Superior temporal gyrus (tissue), 1 donor: ENCODE measurements at regions not wholly inside any gene's neighbourhood (a gene's known extent, or its start where the extent isn't known, plus 50 kb on each side); places are given as distances from the start of the nearest gene placed in this dataset.
A peak's percentile ranks its signal among the peaks of the same experiment; 100 is the strongest.
"Not testable (repeated sequence)": the region's sequence is repeated elsewhere in the genome, so short reads cannot be mapped to it uniquely, and the experiment has no call there.

Experiments
- DNase-seq: peaks from one replicate; pipeline ENCODE4 v3.0.0-alpha.2; 2016; ENCODE audit errors: extremely low spot score

DNA sequence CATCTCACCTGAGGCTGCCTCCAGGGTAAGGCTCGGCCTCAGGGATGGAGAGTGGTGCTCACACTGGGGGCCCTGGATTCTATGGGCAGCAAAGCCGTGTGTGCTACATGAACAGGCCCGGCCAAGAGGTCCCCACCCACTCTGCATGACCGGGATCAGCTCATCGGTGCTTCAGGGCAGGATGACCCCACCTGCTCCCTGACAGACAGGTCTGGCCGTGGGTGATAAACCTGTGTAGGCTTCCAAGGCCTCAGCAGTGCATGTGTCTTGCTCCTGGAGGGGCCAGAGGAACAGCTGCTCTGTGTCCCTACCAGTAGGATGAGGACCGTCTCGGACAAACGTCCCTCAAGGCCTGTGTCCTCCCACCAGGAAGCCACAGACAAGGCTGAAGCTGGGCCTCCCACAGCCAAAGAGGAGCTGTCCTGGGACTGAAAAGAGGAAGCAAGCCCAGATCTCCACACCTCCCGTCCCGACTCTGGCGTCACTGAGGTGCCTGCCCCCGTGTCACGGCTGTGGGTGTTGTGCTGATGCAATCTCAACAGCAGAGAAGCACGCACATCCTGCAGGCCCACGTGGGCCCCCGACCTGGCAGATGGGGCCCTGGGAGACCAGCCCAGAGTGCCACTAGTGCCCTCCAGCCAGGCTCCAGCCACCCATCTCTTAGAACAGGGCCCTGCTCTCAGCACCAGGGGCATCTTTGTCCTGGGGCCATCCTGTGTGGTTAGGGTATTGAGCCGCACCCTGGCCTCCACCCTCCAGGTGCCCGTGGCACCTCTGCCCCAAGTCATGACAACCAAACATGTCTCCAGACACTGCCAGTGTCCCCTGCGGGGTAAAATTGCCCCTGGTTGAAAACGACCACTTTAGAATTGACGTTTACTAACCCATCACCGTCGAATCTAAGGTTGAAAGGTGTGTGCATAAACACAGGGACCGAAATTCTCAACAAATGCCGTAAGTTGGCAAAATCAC, 5455.9 kb upstream of the TPTE start:
- peak; percentile 2 for DNase-seq

DNA sequence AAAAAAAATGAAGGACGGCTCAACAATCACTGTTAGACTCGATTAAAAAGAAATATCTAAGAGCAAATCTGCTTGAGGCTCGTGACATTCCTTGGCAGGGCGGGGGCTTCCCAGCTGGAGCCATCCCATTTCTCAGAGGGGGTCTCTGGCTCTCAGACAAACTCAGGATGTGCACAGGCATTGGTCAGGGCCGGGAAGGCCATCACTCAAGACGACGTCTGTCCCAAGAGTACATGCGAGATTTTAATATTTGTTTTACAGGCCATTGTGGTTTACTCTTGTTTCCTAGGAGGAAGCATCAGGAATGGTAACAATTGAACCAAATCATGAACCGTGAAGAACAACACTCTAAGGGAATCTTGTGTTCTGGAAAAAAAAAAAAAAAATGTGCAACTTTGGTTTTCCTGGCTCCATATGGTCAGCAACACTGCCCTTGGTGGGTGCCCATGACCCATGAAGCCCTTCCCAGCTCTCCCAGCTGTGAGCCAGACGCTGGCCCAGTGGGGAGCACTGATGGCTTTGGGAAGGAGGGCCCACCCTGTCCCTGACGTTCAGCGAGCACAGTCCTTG, 5454.6 kb upstream of the TPTE start:
- DNase-seq: not testable (repeated sequence)

DNA sequence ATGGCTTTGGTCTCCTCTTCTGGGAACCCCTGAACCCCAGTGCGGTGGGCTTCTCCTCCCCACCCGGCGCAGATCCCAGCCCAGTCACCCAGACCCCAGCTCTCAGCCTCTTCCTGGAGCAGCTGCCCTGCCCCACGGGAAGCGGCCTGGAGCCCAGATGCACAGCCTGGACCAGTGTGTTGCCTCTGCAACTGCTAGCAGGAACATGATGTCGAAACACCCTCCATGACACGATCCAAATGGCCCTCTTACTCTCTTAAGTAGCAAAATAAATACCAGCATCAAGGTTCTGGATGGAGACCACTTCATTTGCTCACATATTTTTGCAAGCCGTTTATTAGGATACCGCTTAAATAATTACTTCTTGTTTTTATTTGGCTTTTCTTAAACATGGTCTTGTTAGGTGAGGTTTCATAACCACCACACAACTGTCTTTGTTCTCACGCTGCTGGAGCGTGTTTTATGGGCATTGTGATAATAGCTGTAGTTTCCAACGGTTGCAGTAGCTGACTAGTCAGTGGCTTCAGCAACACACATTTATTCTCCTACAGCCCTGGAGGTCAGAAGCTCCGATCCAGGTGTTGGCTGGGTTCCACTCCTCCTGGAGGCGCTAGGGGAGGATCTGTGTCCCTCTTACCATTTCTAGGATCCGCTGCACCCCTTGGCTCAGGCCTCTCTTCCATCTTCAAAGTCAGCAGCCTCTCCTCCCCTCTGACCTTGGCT, 5453.9 kb upstream of the TPTE start:
- DNase-seq: not testable (repeated sequence)

DNA sequence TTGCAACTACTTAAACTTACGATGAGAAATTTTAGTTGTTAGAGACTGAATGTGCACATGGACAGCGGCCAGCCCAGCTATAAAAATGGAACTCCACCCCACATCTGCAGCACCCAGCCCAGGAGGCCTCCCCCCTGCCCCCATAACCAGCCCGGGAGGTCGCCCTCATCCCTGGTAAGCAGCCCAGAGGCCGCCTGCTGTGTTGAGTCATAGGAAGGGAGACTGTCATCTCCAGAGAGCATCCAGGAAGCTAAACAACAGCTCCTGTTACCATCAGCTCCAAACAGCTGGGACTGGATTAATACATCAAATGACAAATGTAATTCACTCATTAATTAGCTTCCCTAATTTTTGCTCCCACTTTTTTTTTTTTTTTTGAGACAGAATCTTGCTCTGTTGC, 5452.7 kb upstream of the TPTE start:
- DNase-seq: not testable (repeated sequence)

DNA sequence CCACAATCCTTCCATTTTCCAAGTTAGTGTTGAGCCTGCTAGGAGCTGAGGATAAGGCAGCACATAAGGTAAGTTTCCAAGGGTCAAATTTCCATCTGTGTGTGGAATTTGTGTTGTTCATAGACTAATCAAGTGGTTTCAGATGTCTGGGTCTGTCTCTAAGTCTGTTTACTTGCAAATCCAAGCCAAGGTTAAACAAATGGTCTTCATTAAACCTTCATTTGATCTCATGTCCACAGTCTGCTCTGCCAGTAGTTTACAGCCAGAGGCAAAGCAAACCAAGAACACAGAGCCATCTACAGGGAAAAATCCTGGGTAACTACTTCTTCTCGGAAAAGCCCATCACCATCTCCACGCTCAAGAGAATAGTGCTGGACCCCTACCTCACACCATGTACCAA, 5450.2 kb upstream of the TPTE start:
- not testable (repeated sequence) for DNase-seq

DNA sequence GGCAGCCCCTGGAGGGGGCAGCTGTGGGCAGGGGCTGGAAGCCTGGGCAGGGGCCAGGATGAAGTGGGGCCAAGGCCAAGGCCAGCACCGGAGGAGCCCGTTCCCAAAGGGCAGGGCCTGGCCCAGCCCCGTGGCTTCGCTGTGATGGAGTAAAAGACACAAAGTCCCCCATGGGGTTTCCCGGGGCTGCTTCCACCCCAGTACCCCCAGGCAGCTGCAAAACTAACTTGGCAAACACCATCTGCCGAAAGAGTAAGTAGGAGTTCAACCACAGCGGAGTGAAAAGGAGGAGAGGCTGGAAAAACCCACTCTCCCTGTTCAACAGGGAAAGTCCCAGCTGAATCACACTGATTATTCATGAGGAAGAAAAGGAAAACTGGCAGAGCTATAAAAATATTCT, 5444.5 kb upstream of the TPTE start:
- DNase-seq: not testable (repeated sequence)

DNA sequence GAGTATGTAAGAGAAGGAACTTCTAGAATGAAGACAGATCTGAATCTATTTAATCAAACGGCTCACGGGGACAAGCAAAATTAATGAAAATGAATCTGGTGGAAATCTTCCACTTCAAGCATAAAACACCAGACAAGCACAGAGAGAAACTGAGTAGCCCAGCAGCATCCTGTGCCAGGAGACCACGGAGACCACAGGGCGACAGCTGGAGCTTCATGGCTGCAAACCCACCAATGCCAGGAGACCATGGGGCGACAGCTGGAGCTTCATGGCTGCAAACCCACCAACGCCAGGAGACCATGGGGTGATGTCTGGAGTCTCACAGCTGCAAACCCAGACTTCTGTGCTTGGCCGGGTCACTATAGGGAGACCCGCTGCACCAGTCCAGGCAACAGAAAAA, 5442.0 kb upstream of the TPTE start:
- DNase-seq: not testable (repeated sequence)

DNA sequence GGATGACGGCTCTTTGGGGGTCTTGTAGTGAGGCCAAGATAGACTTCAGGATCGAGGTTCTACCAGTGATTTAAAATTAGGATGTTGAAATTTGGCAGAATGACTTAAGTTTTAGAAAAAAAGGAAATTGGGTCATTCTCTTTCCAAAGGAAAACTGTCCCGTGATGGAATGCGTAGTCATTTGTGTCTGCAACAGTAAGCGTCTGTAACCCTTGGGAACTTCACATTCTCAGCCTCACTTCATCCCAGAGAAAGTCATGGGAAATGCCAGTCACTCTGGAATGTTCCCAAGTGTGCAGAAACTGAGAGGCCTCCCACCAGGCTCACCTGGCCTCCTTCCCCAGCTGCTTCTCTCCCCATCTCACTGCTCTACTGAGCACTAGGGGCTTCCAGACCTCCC, 5441.4 kb upstream of the TPTE start:
- DNase-seq: not testable (repeated sequence)

DNA sequence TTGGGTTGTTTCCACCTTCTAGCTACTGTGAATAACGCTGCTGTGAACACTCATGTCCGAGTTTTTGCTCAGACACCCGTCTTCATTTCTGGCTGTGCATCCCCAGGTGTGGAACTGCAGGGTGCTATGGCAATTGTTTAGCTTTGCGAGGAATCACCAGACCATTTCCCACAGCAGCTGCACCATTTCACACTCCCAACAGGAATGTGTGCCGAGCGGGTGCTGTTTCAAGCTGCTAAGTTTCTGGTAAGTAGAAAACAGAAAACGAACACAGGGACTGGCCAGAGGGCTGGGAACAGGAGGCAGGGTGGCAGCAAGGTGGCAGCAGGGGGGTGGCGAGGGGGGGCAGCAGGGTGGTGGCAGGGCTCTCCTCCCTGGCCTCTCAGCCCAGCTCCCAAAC, 5437.1 kb upstream of the TPTE start:
- not testable (repeated sequence) for DNase-seq

DNA sequence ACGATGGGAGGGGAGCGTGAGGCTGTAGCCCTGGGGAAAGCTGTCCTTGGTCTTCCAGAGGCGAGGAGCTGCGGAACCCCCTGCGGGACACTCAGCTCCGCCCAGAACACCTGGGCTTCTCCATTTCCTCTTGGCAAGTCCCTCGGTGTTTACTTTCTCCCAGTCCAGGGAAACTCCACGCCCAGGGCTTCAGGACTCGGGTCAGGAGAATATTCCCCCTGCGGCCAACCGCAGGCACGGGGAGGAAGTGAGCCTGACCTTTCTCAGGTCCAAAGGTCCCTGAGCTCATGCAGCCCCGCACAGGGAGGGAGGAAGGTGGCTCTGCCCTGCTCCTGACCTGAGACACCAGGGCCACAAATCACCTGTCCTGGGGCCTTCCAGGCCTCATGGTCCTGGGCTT, 5435.9 kb upstream of the TPTE start:
- not testable (repeated sequence) for DNase-seq

DNA sequence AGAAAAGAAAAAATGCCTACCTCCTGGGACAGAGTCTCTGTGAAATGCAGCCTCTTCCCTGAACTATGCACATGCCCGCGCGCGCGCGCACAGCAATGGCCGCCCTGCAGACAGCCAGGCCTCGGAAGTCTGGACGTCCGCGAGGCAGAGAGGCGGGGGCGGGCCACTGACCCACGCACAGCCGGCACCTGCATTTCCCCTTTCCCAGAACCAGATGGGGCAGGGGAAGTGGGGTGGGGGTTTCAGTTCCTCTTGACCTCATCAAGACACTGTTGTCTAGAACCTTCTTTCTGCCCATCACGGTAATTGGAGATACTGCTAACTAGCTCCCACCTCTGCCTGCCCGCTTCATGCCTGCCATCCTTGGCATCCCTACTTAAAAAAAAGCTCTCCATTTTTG, 5435.0 kb upstream of the TPTE start:
- DNase-seq: not testable (repeated sequence)

DNA sequence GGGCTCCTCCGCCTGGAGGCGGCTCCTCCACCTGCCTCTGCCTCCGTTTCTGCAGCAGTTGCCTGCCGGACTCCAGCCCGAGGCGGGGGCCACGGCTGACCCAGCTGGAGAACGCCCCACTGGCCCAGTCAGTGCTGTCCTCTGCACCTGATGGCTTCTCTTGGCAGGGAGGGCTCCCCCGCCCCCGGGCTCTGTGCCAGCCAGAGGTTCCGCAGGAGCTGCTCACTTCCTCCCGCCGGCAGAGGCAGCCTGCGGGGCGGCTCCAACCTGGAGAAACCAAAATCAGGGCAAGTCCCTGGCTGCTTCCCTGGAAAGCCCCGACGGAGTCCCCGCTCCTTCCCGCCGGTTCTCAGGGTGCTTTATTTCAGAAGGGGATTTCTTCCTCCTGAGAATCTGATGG, 5432.6 kb upstream of the TPTE start:
- not testable (repeated sequence) for DNase-seq

DNA sequence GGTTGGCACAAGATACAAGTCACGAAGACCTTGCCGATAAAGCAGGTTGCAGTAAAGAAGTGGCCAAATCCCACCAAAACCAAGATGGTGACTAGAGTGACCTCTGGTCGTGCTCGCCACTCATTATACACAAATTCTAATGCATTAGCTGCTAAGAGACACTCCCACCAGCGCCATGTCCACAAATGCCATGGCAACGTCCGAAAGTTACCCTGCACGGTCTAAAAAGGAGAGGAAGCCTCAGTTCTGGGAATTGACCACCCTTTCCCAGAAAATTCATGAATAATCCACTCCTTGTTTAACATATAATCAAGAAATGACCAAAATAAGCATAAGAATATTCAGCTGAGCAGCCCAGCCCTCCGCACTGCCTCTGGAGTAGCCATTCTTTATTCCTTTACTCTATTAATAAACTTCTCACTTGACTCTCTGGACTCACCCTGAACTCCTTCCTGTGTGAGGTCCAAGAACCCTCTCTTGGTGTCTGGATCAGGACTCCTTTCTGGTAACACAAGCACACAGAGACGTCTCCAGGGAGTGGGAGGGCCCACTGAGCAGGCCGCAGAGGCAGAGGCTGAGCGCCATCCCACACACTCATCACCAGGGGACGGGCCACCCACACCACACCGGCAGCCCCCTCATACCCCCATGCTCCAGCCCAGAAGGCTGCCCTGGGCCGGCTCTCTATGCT, 5431.8 kb upstream of the TPTE start:
- DNase-seq: not testable (repeated sequence)

DNA sequence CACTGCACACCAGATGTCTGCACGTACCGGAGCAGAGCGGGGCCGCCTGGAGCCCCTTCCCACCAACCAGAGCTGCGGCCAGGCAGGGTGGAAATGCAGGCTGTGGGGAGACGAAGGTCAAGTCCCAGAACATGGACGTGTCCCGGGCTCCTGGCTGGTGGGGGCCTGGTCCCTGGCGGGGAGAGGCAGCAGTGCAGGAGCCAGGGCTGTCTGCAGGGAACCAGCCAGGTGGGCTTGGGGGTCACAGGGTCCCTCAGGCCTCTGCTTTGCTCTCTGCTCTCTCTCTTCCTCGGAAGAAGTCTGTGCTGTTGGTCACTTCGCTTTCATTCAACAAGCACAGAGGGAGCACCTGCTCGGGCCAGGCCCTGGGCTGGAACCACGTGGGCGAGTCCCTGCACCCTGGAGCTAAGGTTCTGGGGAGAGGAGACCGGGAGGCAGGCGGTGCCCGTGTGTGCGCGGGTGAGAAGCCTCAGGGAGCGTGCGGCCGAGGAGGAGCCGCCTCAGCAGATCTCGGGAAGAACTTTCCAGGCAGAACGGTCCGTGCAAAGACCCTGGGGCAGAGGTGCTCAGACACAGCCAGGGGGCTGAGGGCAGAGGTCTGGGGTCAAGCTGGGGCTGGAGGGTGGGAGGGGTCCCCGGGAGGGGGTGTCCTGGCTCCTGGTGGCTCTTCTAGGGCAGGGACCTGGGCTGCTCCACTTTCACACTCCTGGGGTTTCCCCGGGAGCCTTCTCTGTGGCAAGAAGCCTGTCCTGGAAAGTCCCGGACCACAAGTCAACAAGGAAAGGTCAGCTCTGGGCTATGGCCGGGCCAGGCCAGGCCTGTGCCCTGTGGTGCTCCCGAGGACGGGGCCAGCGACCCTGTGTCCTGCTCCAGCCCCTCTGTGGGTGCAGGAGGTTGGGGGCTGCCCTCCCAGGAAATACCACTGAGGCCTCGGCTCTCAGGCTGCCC, 5431.0 kb upstream of the TPTE start:
- DNase-seq: not testable (repeated sequence)

DNA sequence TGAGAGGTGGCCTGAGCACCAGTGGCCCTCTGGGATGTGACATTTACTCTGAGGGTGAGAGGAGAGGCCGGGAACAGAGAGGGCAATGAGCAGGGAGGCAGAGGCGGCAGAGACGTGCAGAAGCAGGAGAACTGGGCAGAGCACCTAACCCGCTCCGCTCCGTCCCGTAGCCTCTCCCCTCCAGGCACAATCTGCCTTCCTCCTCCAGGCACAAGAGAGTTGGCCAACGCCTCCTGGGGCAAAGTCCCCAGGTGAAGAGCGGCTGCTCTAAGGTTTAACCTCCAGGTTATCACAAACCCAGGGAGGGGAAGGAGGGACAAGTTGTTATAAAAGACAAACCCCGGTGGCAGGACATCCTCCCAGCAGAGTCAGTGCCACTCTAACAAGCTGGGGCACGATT, 5430.1 kb upstream of the TPTE start:
- DNase-seq: not testable (repeated sequence)

DNA sequence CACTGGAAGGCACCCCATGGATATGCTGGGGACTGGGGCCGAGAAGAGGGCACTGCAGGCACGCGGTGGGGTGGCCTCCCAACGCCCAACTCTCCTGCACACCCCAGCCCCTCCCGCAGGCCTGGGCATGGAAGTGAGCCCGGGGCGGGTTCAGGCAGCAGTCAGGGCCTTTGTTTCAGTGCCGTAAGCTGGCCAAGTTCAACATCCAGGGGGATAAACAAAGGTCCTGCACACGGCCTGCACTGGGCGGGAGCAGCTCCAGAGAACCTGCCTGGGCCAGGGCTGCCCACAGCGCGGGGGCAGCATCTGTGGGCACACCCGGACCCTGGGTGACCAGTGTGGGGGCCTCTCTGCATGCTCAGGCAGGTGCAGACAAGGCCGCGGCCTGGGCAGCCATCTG, 5425.8 kb upstream of the TPTE start:
- not testable (repeated sequence) for DNase-seq

DNA sequence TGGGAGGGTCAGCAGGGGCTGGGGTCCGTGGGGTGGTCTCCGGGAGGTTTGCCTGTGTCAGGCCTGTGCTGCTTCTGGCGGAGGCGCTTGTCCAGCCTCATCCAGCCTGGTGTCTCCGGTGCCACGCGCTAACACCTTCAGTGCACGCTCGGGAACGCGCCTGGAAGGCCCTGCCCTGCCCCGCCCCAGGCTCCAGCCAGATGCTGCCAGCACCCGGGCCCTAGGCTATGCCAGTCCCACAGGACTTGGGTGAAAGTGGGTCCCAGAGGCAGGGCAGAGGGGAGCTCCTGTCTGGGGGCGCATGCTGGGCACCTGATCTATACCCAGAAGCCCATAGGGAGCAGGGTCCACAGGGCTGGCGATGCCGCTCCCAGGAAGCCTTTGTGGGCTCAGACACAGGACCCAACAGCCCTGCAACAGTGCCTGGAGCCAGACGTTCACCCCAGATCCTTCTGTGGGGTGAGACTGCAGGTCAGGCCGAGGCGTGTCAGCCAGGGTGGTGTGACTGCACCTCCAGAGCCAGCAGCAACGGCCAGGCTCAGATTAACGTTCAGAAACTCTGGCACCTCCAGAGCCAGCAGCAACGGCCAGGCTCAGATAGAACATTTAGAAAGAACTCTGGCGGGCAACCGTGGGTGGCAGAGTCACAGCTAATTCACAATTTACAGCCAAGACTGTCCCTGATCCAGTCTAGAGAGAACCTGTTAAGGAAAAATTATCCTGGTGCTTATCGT, 5423.2 kb upstream of the TPTE start:
- DNase-seq: not testable (repeated sequence)

DNA sequence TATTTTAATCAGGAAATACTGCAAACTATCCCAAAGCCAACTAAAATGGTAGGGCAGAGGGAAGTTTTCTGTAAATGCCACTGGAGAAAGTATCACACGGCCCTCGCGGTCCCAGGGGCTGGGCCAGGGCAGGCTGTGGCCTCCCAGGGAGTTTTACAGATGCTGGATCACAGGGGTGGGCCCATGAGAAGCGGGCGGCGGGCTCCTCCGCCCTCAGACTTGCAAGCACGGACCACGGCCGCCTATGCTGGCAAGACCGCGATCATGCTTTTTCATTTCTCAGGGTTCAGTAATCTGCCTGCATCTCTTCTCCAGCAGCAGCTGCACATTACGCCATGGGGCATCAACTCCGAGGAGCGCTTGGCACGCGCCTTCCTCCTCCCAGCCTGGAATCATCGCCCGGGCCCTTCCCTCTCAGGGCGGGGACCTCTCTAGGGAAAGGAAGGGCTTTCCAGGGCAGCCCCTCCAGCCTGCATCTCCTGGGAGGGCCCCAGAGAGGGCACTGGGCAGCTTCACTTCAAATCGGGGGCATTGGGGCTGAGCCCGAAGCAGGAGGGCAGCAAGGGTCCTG, 5420.7 kb upstream of the TPTE start:
- DNase-seq: not testable (repeated sequence)

DNA sequence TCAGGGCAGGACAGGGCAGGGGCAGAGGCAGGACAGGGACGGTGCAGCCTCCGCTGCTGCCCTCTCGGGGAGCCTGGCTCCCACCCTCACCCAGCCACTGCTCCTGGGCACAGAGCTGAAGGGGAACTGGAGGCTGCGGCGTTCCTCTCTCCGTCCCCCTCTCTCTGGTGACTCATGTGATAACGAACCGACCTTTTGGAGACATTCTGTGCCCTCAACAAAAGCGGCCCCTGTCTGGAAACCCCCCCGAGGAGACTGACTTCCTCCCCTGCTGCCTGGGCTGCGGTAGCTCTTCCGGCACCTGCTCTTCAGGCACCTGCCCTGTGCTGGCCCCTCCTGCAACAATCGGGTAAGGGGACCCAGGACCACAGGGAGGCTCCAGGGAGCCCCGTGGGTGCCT, 5419.6 kb upstream of the TPTE start:
- DNase-seq: peak; percentile 28
